IMR-90 (cell line): ENCODE measurements at regions not wholly inside any gene's neighbourhood (a gene's known extent, or its start where the extent isn't known, plus 50 kb on each side); places are given as distances from the start of the nearest gene placed in this dataset.

Experiments used
- ATAC-seq: fragments of 200-7000 bp; cut with Tn5 transposase; 2 replicates; pipeline ENCODE4 v1.9.1; 2020; ENCODE audit warnings: low read depth, mild to moderate bottlenecking, moderate library complexity
- BruUV-seq: library from RNA; stranded (reverse); fragments of 400-500 nt; replicated peaks from 2 replicates; lab custom pipeline; 2021; lab: Mats Ljungman, UMichigan
- CTCF ChIA-PET: fragments of 300-600 bp; formaldehyde crosslinking; extraction: SDS; loops from one replicate; lab custom pipeline; 2021; ENCODE audit warnings: antibody characterized with exemption; lab: Yijun Ruan, JAX
- POLR2A ChIA-PET: fragments of 300-600 bp; sonication (Branson Sonifier 250); formaldehyde crosslinking; loops from one replicate; lab custom pipeline; 2022; ENCODE audit warnings: antibody characterized with exemption; ENCODE audit not compliant: unreplicated experiment; lab: Charles Lee
- DNase-seq: peaks from one replicate; pipeline ENCODE4 v3.0.0; 2013
- H2AFZ ChIP-seq: replicated peaks from 2 replicates; pipeline ENCODE3; 2013; ENCODE audit warnings: low read length, mild to moderate bottlenecking; ENCODE audit not compliant: poor library complexity
- H2AK5ac ChIP-seq: 2 replicates; pipeline ENCODE4 v1.6.1; 2013; ENCODE audit warnings: low read depth, low read length, inconsistent platforms
- H2AK9ac ChIP-seq: replicated peaks from 2 replicates; pipeline ENCODE3; 2013; ENCODE audit warnings: mild to moderate bottlenecking, low read depth, low read length, moderate library complexity; ENCODE audit not compliant: poor library complexity
- H2BK120ac ChIP-seq: 2 replicates; pipeline ENCODE4 v1.6.1; 2013; ENCODE audit warnings: low read depth, low read length, inconsistent platforms
- H2BK15ac ChIP-seq: 3 replicates; pipeline ENCODE4 v1.6.1; 2013; ENCODE audit warnings: low read depth, low read length, inconsistent platforms
- H2BK20ac ChIP-seq: 2 replicates; pipeline ENCODE4 v1.6.1; 2013; ENCODE audit warnings: low read depth, mild to moderate bottlenecking, inconsistent platforms, low read length, moderate library complexity
- H2BK5ac ChIP-seq: 2 replicates; pipeline ENCODE4 v1.6.1; 2013; ENCODE audit warnings: mild to moderate bottlenecking, low read depth, low read length, inconsistent platforms; ENCODE audit not compliant: poor library complexity, severe bottlenecking
- H3K14ac ChIP-seq: replicated peaks from 2 replicates; pipeline ENCODE4 v1.6.1; 2013; ENCODE audit warnings: low read depth, low read length, inconsistent platforms
- H3K18ac ChIP-seq: 2 replicates; pipeline ENCODE4 v1.6.1; 2013; ENCODE audit warnings: low read depth, low read length, control low read depth
- H3K23ac ChIP-seq: 2 replicates; pipeline ENCODE4 v1.6.1; 2013; ENCODE audit warnings: low read depth, low read length, inconsistent platforms
- H3K27ac ChIP-seq: 2 replicates; pipeline ENCODE4 v1.5.1; 2013; ENCODE audit warnings: mild to moderate bottlenecking, control low read depth, low read length; ENCODE audit not compliant: insufficient read depth
- H3K27me3 ChIP-seq: 2 replicates; pipeline ENCODE4 v1.6.1; 2013; ENCODE audit warnings: low read length; ENCODE audit not compliant: control insufficient read depth, insufficient read depth
- H3K36me3 ChIP-seq: 2 replicates; pipeline ENCODE4 v1.6.1; 2013; ENCODE audit warnings: low read length, mixed read lengths; ENCODE audit not compliant: control insufficient read depth, insufficient read depth
- H3K4ac ChIP-seq: 2 replicates; pipeline ENCODE4 v1.6.1; 2013; ENCODE audit warnings: low read depth, low read length, inconsistent platforms
- H3K4me1 ChIP-seq: 2 replicates; pipeline ENCODE4 v1.6.1; 2013; ENCODE audit warnings: low read length, mixed read lengths; ENCODE audit not compliant: control insufficient read depth, insufficient read depth
- H3K4me2 ChIP-seq: 2 replicates; pipeline ENCODE4 v1.6.1; 2013; ENCODE audit warnings: low read depth, mild to moderate bottlenecking, control low read depth, low read length, moderate library complexity
- H3K4me3 ChIP-seq: 2 replicates; pipeline ENCODE4 v1.5.1; 2013; ENCODE audit warnings: low read depth, mild to moderate bottlenecking, control low read depth, low read length, moderate library complexity; ENCODE audit not compliant: insufficient read depth
- H3K56ac ChIP-seq: 2 replicates; pipeline ENCODE4 v1.6.1; 2013; ENCODE audit warnings: low read length, inconsistent platforms; ENCODE audit not compliant: insufficient read depth; ENCODE audit errors: extremely low read depth
- H3K79me1 ChIP-seq, 2 experiments: 2 replicates each; pipeline ENCODE4 v1.6.1; 2013; ENCODE audit warnings: low read length in 2 of 2, inconsistent platforms in 1 of 2, low read depth in 1 of 2
- H3K9ac ChIP-seq: 2 replicates; pipeline ENCODE4 v1.6.1; 2013; ENCODE audit warnings: low read depth, low read length, control low read depth
- H3K9me1 ChIP-seq: 2 replicates; pipeline ENCODE4 v1.6.1; 2013; ENCODE audit warnings: low read length, inconsistent platforms; ENCODE audit not compliant: insufficient read depth
- H3K9me3 ChIP-seq: 2 replicates; pipeline ENCODE4 v1.6.1; 2013; ENCODE audit warnings: low read length; ENCODE audit not compliant: control insufficient read depth, insufficient read depth
- H4K20me1 ChIP-seq: 2 replicates; pipeline ENCODE4 v1.6.1; 2013; ENCODE audit warnings: low read length, inconsistent platforms; ENCODE audit not compliant: insufficient read depth
- H4K5ac ChIP-seq: 2 replicates; pipeline ENCODE4 v1.6.1; 2013; ENCODE audit warnings: mild to moderate bottlenecking, low read depth, low read length, control low read depth
- H4K8ac ChIP-seq, 2 experiments: 2 replicates each; pipeline ENCODE4 v1.6.1; 2013; ENCODE audit warnings: low read depth in 2 of 2, low read length in 2 of 2, control low read depth in 1 of 2, inconsistent platforms in 1 of 2
- H4K91ac ChIP-seq: 2 replicates; pipeline ENCODE4 v1.6.1; 2013; ENCODE audit warnings: low read depth, low read length, inconsistent platforms; ENCODE audit not compliant: insufficient read depth
- CTCF ChIP-seq: conservative IDR thresholded peaks from 2 replicates; pipeline ENCODE4 v1.5.1; 2012; ENCODE audit warnings: mild to moderate bottlenecking, low read depth, low read length, improper control_type of control experiment
- MAFK ChIP-seq: IDR thresholded peaks from 2 replicates; pipeline ENCODE4 v1.6.1; 2012; ENCODE audit warnings: low read depth, low read length, improper control_type of control experiment
- dilution Hi-C: fragments of 300-500 bp; cut with HindIII; formaldehyde crosslinking; loops from one replicate; pipeline ENCODE4 v1.14.3; 2018; ENCODE audit warnings: low sequenced_read_pairs; ENCODE audit not compliant: unreplicated experiment
- in situ Hi-C: fragments of 300-500 bp; cut with MboI; formaldehyde crosslinking; loops from 3 replicates; pipeline ENCODE4 v1.14.3; 2019; ENCODE audit warnings: low sequenced_read_pairs, inconsistent platforms, mixed read lengths
- intact Hi-C: fragments of 100-400 bp; cut with micrococcal nuclease; formaldehyde crosslinking; loops from 2 replicates; pipeline ENCODE4 v1.10.0; 2022

GRCh38 chr4:65834707-65835106 is 164.4 kb upstream of the EPHA5 start:
- Histone ChIP-seq H3K9me1 (no peaks in the 10 kb centered on the region), H3K79me1 (no peaks in the 10 kb centered on the region), H3K27me3 (no peaks in the 10 kb centered on the region), H2BK20ac (no peak overlapping the region), H2AK9ac (no peak overlapping the region), H3K27ac (no peak overlapping the region), H4K5ac (no peak overlapping the region), H3K4me2 (no peak overlapping the region), H3K9ac (no peak overlapping the region), H3K14ac (no peak overlapping the region), H4K8ac (no peak overlapping the region), H3K4ac (no peak overlapping the region), H2AFZ (no peak overlapping the region), H4K91ac (no peak overlapping the region), H4K20me1 (no peaks in the 10 kb centered on the region), H3K36me3 (no peaks in the 10 kb centered on the region), H2AK5ac (no peak overlapping the region), H3K18ac (no peak overlapping the region), H2BK5ac (no peak overlapping the region), H3K9me3 (no peaks in the 10 kb centered on the region), H2BK15ac (no peak overlapping the region), H3K4me3 (no peak overlapping the region), H3K56ac (no peak overlapping the region), H3K4me1 (no peaks in the 10 kb centered on the region), H3K23ac (no peak overlapping the region), H2BK120ac (no peak overlapping the region)
- no TSS peak for BruUV-seq
- in situ Hi-C loops (no loop called here), dilution Hi-C loops (no loop called here), intact Hi-C loops (no loop called here)
- CTCF ChIA-PET = no interaction called here
- ATAC-seq = no peak
- no peak for DNase-seq
- peak; percentile 100 for TF ChIP-seq MAFK
- no peak for TF ChIP-seq CTCF
- POLR2A ChIA-PET = no interaction called here
